CD14-positive monocyte (primary cell): ENCODE measurements at regions not wholly inside any gene's neighbourhood (a gene's known extent, or its start where the extent isn't known, plus 50 kb on each side); places are given as distances from the start of the nearest gene placed in this dataset.

Experiments used
- DNase-seq, 3 donors: peaks; one replicate each; pipeline ENCODE4 v3.0.0-alpha.2; 2011 to 2022
- H2AFZ ChIP-seq: 2 replicates; pipeline ENCODE4 v1.6.0; 2012; ENCODE audit warnings: mild to moderate bottlenecking, low read depth, low read length, inconsistent platforms; ENCODE audit not compliant: insufficient read depth, poor library complexity, severe bottlenecking
- H3K27ac ChIP-seq, 2 donors: 1 replicate in 1 of 2; 2 replicates in 1 of 2; pipeline ENCODE4 v1.5.1; 2012 to 2013; ENCODE audit warnings: low read length in 2 of 2, control low read depth in 1 of 2, inconsistent platforms in 1 of 2, low read depth in 1 of 2, mild to moderate bottlenecking in 1 of 2
- H3K27me3 ChIP-seq, 2 donors: one replicate each; pipeline versions ENCODE4 v1.6.0 to v1.6.1; 2011 to 2013; ENCODE audit warnings: low read length in 2 of 2; ENCODE audit not compliant: control insufficient read depth in 2 of 2, insufficient read depth in 2 of 2
- H3K36me3 ChIP-seq, 2 donors: replicated peaks in 1 of 2; 1 replicate in 1 of 2; 2 replicates in 1 of 2; pipeline versions ENCODE4 v1.5.1 to v1.6.1; 2012 to 2013; ENCODE audit warnings: low read length in 2 of 2, control low read depth in 1 of 2, inconsistent platforms in 1 of 2, mild to moderate bottlenecking in 1 of 2; ENCODE audit not compliant: insufficient read depth in 2 of 2, control insufficient read depth in 1 of 2
- H3K4me1 ChIP-seq, 2 donors: 1 replicate in 1 of 2; 2 replicates in 1 of 2; pipeline versions ENCODE4 v1.5.1 to v1.6.1; 2012 to 2013; ENCODE audit warnings: low read length in 2 of 2, control low read depth in 1 of 2, inconsistent platforms in 1 of 2, mild to moderate bottlenecking in 1 of 2, moderate library complexity in 1 of 2; ENCODE audit not compliant: insufficient read depth in 2 of 2, control insufficient read depth in 1 of 2
- H3K4me2 ChIP-seq: replicated peaks from 2 replicates; pipeline ENCODE3; 2012; ENCODE audit warnings: low read length, moderate library complexity, mild to moderate bottlenecking; ENCODE audit not compliant: poor library complexity, severe bottlenecking; ENCODE audit errors: extremely low read depth
- H3K4me3 ChIP-seq, 3 experiments: fragments of 200-600 bp in 1 of 3; sonication (generic) in 1 of 3; replicated peaks in 1 of 3; 1 replicate in 2 of 3; 2 replicates in 1 of 3; pipeline ENCODE4 v1.5.1; 2011 to 2013; ENCODE audit warnings: low read length in 3 of 3, mild to moderate bottlenecking in 3 of 3, control low read depth in 2 of 3, low read depth in 2 of 3, inconsistent platforms in 1 of 3, moderate library complexity in 1 of 3
- H3K79me2 ChIP-seq: 2 replicates; pipeline ENCODE4 v1.6.0; 2012; ENCODE audit warnings: mild to moderate bottlenecking, control low read depth, inconsistent platforms, low read length, moderate library complexity; ENCODE audit not compliant: insufficient read depth
- H3K9ac ChIP-seq: 2 replicates; pipeline ENCODE4 v1.6.0; 2017; ENCODE audit warnings: low read length, mild to moderate bottlenecking; ENCODE audit not compliant: insufficient read depth, poor library complexity, severe bottlenecking
- H3K9me3 ChIP-seq, 2 donors: replicated peaks in 1 of 2; 1 replicate in 1 of 2; 2 replicates in 1 of 2; pipeline versions ENCODE4 v1.5.1 to v1.6.1; 2012 to 2013; ENCODE audit warnings: low read length in 2 of 2, control low read depth in 1 of 2; ENCODE audit not compliant: control insufficient read depth in 1 of 2, insufficient read depth in 1 of 2
- H4K20me1 ChIP-seq: 2 replicates; pipeline ENCODE4 v1.6.0; 2012; ENCODE audit warnings: mild to moderate bottlenecking, low read length, control low read depth, moderate library complexity; ENCODE audit not compliant: insufficient read depth
- H3K27ac Mint-ChIP-seq, 7 donors: one replicate each; pipeline ENCODE4 v1.8.0; 2020; ENCODE audit warnings: mild to moderate bottlenecking in 7 of 7, mixed read lengths in 7 of 7, moderate library complexity in 6 of 7, inconsistent platforms in 2 of 7
- H3K27me3 Mint-ChIP-seq, 3 donors: one replicate each; pipeline ENCODE4 v1.8.0; 2021 to 2022; ENCODE audit warnings: low read depth in 3 of 3, mild to moderate bottlenecking in 3 of 3, mixed read lengths in 3 of 3, moderate library complexity in 3 of 3, inconsistent platforms in 1 of 3
- H3K36me3 Mint-ChIP-seq, 2 donors: one replicate each; pipeline ENCODE4 v1.8.0; 2020; ENCODE audit warnings: mixed read lengths in 2 of 2, inconsistent platforms in 1 of 2, mild to moderate bottlenecking in 1 of 2
- H3K4me1 Mint-ChIP-seq: one replicate; pipeline ENCODE4 v1.8.0; 2020; ENCODE audit warnings: mild to moderate bottlenecking, mixed read lengths
- H3K4me3 Mint-ChIP-seq, 2 donors: one replicate each; pipeline ENCODE4 v1.8.0; 2020; ENCODE audit warnings: mild to moderate bottlenecking in 2 of 2, mixed read lengths in 2 of 2, moderate library complexity in 1 of 2
- H3K9me3 Mint-ChIP-seq, 7 donors: one replicate each; pipeline ENCODE4 v1.8.0; 2020 to 2022; ENCODE audit warnings: mixed read lengths in 7 of 7, mild to moderate bottlenecking in 6 of 7, moderate library complexity in 6 of 7, inconsistent platforms in 2 of 7
- WGBS: methylation state at CpG from one replicate; pipeline ENCODE4 v1.1.5; 2013; ENCODE audit warnings: missing lambda C conversion rate; ENCODE audit not compliant: insufficient coverage; 5-methylcytosine and 5-hydroxymethylcytosine counted together
- intact Hi-C, 2 donors: fragments of 100-400 bp; cut with micrococcal nuclease; formaldehyde crosslinking; loops; one replicate each; pipeline versions ENCODE4 v1.15.0 to v1.15.1; 2023
- TF ChIP-seq, protein P1 (sequence below): fragments of 200-600 bp; IDR thresholded peaks from one replicate; pipeline ENCODE4 v1.8.0; 2022; ENCODE audit warnings: antibody characterized with exemption, mild to moderate bottlenecking

DNA sequence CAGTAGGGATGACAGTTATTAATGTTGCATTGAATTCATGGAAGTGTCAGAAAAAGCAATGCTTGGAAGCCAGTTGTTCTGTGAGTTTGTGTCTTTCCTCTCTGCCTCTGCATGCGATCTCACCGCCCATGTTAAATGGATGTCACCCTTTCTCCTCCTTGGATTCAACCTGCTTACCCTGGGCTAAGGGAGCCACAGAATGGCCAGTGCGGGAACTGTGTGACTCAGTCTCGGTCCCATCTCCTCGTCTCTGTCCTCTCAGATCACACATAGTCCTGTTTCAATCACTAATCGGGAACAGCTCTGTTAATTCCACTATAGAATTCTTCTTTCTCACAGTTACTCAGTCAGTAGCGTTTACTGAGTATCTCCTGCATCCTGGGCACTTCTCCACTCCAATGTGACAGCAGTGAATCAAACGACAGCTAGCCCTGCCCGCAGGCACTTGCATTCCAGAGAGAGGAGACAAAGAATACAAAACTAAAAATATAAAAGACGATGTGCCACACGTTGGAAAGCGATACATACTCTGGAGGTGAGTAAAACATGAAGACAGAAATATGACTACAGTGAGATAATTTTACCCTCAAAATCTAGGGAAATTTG lies 53.6 kb upstream of the TLR3 start:
- Histone ChIP-seq H3K27me3 (peaks cover 0 to 3% of the 10 kb centered on the region in 2 donors), H2AFZ (no peak overlapping the region), H3K9ac (no peak overlapping the region), H3K9me3 (no peaks in the 10 kb centered on the region), H3K4me1 (no peaks in the 10 kb centered on the region), H3K79me2 (no peaks in the 10 kb centered on the region), H3K27ac (no peak overlapping the region), H3K4me3 (no peak overlapping the region), H4K20me1 (no peaks in the 10 kb centered on the region), H3K4me2 (no peak overlapping the region), H3K36me3 (no peaks in the 10 kb centered on the region)
- Mint-ChIP-seq H3K27me3 (peaks cover 5 to 10% (median 6%) of the 10 kb centered on the region in 3 donors), H3K4me3 (no peak overlapping the region), H3K4me1 (no peaks in the 10 kb centered on the region), H3K36me3 (no peaks in the 10 kb centered on the region), H3K9me3 (peaks cover 0 to under 1% (median 0%) of the 10 kb centered on the region in 7 donors), H3K27ac (no peak overlapping the region)
- TF ChIP-seq, protein P1, sequence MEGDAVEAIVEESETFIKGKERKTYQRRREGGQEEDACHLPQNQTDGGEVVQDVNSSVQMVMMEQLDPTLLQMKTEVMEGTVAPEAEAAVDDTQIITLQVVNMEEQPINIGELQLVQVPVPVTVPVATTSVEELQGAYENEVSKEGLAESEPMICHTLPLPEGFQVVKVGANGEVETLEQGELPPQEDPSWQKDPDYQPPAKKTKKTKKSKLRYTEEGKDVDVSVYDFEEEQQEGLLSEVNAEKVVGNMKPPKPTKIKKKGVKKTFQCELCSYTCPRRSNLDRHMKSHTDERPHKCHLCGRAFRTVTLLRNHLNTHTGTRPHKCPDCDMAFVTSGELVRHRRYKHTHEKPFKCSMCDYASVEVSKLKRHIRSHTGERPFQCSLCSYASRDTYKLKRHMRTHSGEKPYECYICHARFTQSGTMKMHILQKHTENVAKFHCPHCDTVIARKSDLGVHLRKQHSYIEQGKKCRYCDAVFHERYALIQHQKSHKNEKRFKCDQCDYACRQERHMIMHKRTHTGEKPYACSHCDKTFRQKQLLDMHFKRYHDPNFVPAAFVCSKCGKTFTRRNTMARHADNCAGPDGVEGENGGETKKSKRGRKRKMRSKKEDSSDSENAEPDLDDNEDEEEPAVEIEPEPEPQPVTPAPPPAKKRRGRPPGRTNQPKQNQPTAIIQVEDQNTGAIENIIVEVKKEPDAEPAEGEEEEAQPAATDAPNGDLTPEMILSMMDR, result no peak
- DNase-seq, result no peak
- WGBS, result 88% methylated on average over 7 of the region's 12 CpGs
- intact Hi-C loops, result no loop called here

DNA sequence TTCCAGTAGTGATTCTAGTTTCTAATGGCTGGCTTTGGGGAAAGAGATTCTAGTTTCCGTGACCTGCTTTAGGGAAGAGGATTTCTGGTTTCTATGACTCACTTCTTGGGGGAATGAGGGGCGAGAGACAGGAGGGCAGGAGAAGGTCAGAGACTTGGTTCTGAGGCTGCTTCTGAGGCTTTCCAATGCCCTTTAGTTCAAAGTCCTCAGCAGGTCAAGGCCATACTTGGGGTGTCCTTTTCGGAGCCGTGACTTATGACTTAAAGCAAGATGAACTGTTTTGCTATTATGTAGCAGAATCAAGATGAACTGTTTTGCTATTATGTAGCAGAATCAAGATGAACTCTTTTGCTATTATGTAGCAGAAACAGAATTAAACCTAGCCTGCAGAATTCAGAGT lies 52.2 kb upstream of the TLR3 start:
- H3K9me3 Mint-ChIP-seq, result peaks cover 0 to 1% (median 0%) of the 10 kb centered on the region in 7 donors
- Histone ChIP-seq H3K27me3 (peaks cover 0 to 3% of the 10 kb centered on the region in 2 donors), H3K27ac (no peak overlapping the region), H3K4me1 (no peaks in the 10 kb centered on the region), H2AFZ (no peak overlapping the region), H3K4me3 (no peak overlapping the region), H3K36me3 (no peaks in the 10 kb centered on the region), H4K20me1 (no peaks in the 10 kb centered on the region), H3K9me3 (no peaks in the 10 kb centered on the region), H3K4me2 (no peak overlapping the region), H3K9ac (no peak overlapping the region), H3K79me2 (no peaks in the 10 kb centered on the region)
- no peaks in the 10 kb centered on the region for H3K36me3 Mint-ChIP-seq
- H3K4me3 Mint-ChIP-seq, result no peak overlapping the region
- TF ChIP-seq, protein P1, result no peak
- peaks cover 6 to 12% (median 7%) of the 10 kb centered on the region in 3 donors for H3K27me3 Mint-ChIP-seq
- intact Hi-C loops, result no loop called here
- H3K4me1 Mint-ChIP-seq, result no peaks in the 10 kb centered on the region
- DNase-seq, result no peak
- WGBS, result 56% methylated on average over 2 of the region's 4 CpGs
- H3K27ac Mint-ChIP-seq, result no peak overlapping the region
